Renal pelvis (tissue), 1 donor: ENCODE measurements at regions not wholly inside any gene's neighbourhood (a gene's known extent, or its start where the extent isn't known, plus 50 kb on each side); places are given as distances from the start of the nearest gene placed in this dataset.
"Not testable (repeated sequence)": the region's sequence is repeated elsewhere in the genome, so short reads cannot be mapped to it uniquely, and the experiment has no call there.

Experiments used
- DNase-seq: peaks from one replicate; pipeline ENCODE4 v3.0.0-alpha.2; 2013

- DNase-seq = no peak
Measured at GRCh38 chr14:97791906-97792305, 994.7 kb downstream of the VRK1 start.

DNA sequence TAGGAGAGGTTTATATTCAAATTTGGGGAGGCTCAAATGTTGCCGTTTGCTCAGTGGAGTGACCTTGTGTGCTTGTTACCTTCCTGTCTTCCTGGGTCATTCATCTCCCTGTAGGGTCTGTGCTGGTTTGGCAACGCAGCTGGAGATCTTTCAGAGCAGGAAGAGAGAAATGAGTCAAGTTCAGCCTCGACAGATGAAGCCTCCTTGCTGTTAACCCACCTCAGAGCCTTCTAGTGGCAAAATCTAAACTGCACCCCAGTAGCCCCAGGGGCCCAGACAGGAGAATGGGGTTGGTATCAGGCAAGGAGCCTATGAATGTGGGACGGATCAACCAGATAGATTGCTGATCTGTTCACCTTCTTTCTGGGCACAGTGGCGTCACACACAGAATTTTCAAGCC lies 999.3 kb downstream of the VRK1 start:
- DNase-seq = no peak

DNA sequence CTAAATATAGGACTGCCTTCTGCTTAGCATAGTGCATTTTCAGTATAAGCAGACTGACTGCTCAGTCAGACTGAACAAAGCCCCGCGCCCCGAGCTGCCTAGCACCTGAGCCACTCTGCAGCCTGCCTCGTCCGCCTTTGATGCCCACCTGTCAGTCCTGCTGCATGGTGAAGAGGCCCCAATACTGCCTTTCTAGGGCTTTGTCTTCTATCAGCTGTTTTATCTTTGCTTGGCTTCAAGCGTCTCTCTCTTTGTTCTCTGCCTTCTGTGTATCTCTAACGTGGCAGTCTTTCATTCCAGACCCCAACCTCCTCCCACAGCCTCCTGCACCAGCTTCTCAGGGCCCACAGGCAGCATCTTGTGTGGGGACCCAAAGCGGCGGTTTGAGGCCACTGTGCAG lies 1001.0 kb downstream of the VRK1 start:
- DNase-seq = no peak

DNA sequence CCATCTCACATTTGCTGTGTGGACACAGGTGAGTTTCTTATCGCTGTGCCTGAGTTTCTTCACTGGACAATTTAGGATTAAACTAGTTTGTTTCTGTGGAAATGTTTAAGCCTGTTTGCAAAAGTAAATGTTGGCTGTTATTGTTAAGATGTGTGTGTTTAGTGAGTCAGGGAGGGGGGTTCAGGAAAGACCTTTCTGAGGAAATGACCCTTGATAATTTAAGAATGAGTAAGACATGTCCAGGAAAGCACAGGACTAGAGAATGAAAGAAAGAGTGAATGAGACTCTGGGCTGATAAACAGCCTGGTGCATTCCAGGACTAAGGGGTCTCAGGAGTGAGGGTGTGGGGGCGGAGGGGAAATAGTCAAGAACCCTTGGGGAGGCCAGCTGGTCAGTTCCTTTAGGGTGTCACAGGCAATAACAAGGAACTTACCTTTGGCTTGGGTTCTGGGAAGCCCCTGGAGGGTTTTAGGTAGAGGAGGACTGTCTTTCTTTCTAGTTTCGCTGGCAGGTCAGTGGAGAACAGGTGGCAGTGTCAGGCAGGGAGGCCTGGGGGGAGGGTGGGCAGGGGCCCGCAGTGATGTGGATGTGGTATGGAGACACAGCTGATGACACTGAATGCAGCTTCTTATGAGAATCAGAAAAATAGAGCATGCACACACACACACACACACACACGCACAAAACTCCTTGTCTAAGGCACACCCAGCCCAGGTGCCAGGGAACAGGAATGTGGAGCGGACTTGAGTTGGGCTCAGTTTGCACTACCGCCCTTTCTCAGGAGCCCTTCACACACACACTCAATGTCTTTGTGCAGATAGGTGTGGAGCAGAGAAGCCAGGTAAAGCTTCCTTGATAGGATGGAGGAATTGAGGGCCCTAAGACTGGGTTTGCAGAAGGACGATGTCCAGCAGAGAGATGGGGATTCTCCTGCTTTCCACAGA lies 1005.5 kb downstream of the VRK1 start:
- no peak for DNase-seq

DNA sequence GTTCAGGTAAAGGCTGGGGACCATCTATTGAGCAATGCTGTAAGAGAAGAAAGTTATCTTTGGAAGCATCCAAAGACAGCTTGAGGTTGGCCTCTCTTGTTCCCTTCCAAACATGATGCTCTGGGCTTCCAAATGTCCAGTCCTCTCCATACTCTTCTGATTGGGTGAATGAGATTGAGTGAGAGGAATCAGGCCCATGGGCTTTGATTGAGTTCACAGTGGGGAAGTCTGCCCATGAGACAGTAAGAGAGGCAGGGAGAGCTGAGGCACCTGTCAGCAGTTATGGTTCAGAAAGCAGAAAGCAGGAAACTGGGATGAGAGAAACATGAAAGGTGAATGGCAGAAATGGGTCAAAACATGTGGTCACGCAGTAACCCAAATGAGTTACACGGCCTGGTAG lies 1006.9 kb downstream of the VRK1 start:
- DNase-seq = no peak

DNA sequence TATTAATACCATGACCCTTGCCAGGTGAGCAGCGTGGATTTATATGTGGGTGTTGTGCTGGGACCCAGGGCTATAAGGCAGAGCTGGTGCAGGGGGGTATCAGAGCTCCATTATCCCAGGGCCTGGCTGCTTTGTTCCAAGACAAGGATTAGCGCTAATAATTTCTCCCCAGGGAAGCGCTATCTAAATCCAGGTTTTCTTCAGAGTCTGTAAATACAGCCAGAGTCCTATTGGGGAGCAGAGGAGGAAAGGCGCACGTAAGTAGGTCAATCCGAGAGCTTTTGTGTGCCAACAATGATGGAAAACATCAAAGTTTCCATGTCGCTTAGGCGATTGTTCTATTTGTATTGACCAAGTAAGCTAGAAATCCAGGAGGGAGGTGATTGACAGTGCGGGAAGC lies 1009.7 kb downstream of the VRK1 start:
- no peak for DNase-seq

- not testable (repeated sequence) for DNase-seq
Measured at GRCh38 chr14:97808541-97808940, 1011.4 kb downstream of the VRK1 start.

GRCh38 chr14:97813556-97813955 lies 1016.4 kb downstream of the VRK1 start:
- DNase-seq = no peak

GRCh38 chr14:97820781-97821180 lies 1023.6 kb downstream of the VRK1 start:
- DNase-seq = no peak

- DNase-seq = no peak
Measured at GRCh38 chr14:97824218-97824617, 1027.0 kb downstream of the VRK1 start.

DNA sequence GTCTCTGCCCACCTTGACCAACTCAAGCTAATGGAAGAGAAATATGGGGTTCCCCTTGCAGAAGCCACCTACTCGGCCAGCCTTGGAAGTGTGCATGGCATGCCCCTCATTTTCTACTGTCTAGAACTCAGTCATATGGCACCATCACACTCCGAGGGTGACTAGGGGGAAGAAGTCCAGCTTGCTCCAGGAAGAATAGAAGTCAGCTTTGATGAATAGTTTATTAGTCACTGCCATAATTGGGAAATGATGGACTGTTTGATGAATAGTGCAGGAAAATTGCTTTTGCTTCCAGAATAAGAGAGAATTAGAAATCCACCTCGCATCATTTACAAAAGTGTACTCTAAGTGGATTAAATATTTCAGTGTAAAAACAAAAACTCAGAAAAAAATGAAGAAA lies 1030.6 kb downstream of the VRK1 start:
- DNase-seq = no peak

DNA sequence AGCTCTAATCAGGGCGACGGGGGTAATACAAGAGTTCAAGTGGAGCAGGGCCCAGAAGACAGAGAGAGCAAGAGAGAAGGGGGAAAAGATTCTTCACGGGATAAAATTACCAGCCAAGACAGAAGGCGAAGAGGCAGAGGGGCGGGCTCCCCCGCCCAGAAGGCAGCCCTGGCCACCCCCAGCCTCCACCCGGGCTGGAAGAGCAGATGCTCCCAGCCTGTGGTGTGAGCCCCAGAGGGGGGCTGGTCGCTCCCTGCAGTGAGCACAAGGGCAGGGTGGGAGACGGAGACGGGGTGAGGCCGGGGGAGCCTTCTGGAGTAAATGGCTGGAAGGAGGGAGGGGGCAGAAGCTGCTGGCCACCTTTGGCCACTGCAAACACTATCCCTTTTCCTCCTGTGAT lies 1035.6 kb downstream of the VRK1 start:
- DNase-seq = no peak

DNA sequence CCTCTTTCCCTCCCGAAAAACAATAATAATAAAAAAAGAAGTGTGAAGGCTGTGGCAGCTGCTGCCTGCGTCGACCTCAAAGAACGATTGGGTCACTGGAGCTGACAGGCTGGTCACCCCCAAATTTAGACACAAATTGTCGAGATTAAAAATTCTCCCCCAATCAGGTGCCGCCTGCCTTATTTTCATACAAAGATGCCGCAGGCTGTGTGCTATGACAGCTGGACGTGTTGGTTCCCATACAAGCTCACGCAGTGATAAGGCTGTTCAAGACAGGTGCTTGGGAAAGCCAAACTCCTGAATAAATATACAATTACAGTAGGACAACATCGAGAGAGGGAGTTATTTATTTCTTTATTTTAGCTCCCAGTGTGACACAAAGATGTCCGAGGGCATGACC lies 1041.8 kb downstream of the VRK1 start:
- no peak for DNase-seq

- DNase-seq = no peak
Measured at GRCh38 chr14:97840159-97840558, 1043.0 kb downstream of the VRK1 start.

DNA sequence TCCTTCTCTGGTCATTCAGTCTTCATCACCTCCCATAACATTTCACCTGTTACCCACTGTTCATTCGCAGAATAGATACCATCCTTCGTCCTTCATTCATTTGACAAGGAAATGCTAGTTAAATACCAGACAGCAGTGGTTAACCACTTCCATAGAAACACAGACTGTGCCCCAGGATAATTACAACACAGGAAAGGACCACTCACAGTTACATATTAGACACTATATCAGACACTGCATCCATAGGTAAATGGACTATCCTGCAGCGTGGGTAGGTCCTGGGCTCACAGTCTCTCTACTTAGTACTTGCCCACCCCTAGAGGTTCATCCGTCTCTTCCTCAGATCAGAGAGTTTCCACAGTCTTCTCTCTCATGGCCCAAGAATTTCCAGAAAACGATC lies 1044.6 kb downstream of the VRK1 start:
- no peak for DNase-seq

- no peak for DNase-seq
Measured at GRCh38 chr14:97843066-97843465, 1045.9 kb downstream of the VRK1 start.

DNA sequence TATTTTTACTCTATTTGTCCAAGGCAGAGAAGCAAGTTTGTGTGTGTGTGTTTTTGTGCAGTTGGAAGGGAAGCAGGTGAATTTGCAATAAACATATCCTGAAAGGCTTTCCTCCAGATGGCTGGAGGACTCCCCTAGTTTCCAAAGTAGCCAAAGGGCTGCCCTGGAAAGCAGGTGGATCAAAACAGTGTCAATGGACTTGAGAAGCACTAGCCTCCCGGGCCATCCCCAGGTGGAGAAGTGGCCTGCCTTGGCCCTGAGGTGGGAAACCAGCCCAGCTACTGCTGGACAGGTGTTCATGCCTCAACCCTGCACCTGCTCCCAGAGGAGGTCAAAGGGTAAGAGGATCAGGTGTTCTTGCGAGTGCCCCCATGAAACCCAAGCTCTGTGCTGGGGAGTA lies 1046.9 kb downstream of the VRK1 start:
- no peak for DNase-seq

- no peak for DNase-seq
Measured at GRCh38 chr14:97846156-97846555, 1049.0 kb downstream of the VRK1 start.

GRCh38 chr14:97848317-97848980 lies 1051.3 kb downstream of the VRK1 start:
- DNase-seq = no peak

DNA sequence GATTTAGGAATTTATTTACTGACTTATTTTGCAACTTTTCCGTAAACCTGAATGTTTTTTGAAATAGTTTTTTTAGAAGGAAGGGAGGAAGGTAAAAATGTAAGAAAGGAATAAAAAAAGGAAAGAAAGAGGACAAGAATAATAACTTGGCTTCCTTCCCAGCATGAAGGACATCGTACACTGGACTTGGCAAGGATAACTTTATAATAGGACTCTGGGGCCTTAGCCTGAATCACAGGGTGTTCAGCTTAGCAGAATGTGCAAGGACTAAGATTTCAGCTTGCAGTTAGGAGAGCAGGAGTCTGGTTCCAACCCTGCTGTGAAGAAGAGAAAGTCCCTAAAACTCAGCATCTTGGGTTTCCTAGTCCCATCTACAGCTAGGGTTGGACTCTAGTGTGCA lies 1053.3 kb downstream of the VRK1 start:
- DNase-seq = no peak

DNA sequence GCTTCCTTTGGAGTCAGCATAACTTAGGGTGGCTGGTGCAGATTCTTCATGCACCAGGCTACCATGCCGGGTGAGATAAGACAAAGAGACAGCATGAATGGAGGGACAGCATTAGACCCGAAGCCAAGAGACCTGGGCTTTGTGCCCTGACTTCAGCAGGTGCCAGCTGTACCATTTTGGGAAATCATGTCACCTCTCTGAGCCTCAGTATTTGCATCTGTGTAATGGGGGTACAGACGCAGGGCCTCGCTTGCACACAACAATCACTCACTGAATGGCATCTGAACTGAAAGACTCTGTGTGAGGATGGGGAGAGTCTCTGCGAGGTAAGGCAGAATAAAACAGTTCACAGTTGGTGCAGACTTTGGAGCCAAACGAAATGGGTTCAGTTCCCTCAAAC lies 1053.7 kb downstream of the VRK1 start:
- no peak for DNase-seq

- no peak for DNase-seq
Measured at GRCh38 chr14:97851428-97851995, 1054.3 kb downstream of the VRK1 start.

DNA sequence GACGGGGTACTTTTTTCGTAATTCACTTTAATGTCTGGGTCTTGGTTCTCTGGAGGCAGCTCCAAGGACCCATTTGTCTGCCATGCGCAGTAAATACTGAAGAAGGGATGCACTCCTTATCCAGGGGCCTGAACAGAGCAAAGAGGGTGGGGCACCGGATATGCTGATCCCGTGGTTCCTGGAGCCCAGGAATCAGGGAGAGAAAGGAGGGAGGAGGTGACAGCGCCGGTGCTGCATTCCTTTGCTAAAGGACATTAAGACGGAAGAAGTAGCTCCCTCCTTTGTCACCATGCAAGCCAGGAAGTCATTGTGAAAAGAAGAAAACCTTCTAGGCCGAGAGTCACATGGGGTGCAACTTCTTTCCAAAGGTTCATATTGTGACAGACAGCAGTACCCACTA lies 1057.7 kb downstream of the VRK1 start:
- no peak for DNase-seq
